HG03139 (cell line): ENCODE measurements at regions not wholly inside any gene's neighbourhood (a gene's known extent, or its start where the extent isn't known, plus 50 kb on each side); places are given as distances from the start of the nearest gene placed in this dataset.

Source experiments
- ATAC-seq: cut with Tn5 transposase; IDR thresholded peaks from one replicate; pipeline ENCODE4 v1.9.1; 2021; ENCODE audit not compliant: unreplicated experiment

- ATAC-seq: no peak
Observed at GRCh38 chr10:35726846-35727245, 84.8 kb upstream of the FZD8 start.

DNA sequence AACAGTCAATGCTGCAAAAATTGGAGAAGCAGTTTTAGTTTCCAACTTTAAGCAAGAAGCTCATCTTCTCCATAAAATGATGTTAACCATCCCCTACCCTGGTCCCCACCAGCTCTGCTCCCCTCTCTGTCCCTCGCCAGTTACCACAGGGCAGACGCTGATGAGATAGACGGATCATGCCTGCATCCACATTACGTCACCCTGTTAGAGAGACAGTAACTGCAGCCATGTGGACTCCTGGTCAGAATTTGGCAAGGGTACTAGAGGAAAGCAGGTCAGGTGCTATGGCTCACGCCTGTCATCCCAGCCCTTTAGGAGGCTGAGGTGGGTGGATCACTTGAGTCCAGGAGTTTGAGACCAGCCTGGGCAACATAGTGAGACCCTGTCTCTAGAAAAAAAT, 81.9 kb upstream of the FZD8 start:
- ATAC-seq: no peak

DNA sequence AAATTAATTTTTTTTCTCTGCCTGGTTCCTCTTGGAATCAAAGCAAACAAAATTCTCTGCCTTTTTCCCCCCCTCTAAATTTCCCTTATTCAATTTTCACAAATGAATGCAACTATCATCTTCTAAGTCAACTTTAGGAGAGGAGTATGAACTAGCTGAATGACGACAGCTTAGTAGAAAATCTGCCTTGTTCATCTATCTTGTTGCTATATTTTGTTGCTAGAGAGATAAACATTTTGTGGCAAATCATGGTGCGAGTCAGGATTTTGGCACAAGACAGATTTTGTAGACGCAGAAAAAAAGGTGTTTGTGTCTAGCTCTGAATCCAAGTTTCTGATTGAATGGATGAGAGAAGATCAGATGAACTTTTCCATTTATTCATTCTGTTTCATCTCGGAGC, 81.0 kb upstream of the FZD8 start:
- ATAC-seq: no peak

- ATAC-seq: no peak
Observed at GRCh38 chr10:35722636-35723035, 80.5 kb upstream of the FZD8 start.

DNA sequence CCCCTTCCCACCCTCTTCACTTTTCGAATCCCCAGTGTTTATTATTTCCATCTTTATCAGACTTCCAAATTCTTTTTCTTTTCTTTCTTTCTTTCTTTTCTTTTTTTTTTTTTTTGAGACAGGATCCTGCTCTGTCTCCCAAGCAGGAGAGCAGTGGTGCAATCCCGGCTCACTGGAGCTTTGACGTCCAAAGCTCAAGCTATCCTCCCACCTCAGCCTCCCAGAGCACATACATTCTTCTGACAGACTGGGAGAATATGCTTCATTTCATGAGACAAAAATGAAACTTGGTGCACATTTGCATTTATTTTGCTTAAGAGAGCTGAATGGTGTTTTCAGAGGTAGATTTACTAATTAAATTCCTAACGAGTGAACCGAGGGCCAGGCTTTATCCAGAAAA, 80.1 kb upstream of the FZD8 start:
- no peak for ATAC-seq

GRCh38 chr10:35720366-35720765, 78.3 kb upstream of the FZD8 start:
- ATAC-seq: no peak

DNA sequence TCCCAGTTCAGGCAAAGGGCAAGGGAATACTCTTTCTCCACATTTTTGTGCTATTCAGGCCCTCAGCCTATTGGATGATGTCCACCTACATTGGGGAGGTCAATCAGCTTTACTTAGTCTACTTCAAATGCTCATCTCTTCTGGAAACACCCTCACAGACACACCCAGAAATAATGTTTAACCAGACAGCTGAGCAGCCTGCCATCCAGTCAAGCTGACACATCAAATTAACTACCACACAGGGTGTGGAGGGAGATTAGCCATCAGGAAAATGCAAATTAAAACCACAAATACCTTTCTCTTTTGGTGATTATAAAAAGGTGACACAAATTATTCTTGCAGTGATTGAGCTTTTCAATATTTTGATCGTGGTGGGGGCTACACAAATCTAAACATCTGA, 74.7 kb upstream of the FZD8 start:
- no peak for ATAC-seq

- ATAC-seq: no peak
Observed at GRCh38 chr10:35712486-35712885, 70.4 kb upstream of the FZD8 start.

DNA sequence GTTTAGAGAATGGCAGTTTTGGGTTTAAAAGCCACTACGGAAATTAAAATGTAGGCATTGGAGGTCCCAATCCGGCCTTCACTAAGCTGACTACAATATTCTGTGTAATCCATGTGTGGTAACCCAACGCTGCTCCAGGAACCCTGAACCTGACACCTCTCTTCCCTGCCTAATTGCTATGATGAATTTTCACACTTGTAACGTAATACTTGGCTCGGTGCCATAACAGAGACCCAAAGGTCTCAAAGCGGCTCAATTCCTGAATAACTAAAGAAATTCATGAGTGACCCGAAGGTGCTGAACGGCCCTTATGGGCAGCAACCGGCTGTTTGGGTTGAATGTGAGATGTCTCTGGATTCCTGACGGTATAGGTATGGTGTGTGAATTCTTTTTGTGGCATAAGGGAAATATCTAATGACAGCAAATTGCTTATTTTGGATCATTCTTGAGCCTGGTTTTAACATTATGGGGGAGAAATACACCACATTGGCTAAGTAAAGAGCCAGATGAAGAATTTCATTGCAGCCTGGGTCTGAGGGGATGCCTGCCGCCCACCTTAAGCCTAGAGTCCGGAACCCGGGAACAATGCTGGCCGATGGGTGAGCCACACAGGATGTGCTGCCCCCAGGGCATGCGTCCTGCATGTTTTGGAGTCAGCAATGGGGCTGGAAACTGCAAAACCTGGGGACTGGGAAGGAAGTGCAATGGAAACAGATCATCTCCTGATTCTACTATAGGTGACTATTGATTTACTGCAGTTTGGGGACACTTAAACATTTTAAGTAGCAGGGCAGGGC, 69.7 kb upstream of the FZD8 start:
- no peak for ATAC-seq

- no peak for ATAC-seq
Observed at GRCh38 chr10:35707642-35708425, 65.7 kb upstream of the FZD8 start.

GRCh38 chr10:35706959-35707358, 64.9 kb upstream of the FZD8 start:
- ATAC-seq: no peak

- ATAC-seq: no peak
Observed at GRCh38 chr10:35705671-35706070, 63.6 kb upstream of the FZD8 start.

DNA sequence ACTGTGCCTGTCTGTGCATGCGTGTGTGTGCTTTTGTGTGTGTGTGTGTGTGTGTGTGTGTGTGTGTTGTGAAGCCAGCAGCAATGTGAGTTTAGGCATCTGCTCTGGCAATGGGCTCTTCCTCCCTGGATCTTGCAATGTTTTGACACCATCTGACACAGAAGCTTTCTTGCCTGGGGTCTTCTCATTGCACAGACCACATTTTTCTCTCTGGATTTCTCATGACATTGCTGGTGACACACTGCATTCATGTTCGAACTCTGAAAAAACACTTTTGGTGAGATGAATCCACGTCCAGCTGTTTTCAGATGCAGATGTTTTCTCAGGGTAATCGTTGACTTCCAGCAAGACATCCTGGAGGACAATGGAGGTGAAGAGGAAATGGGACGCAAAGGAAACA, 63.0 kb upstream of the FZD8 start:
- ATAC-seq: no peak

DNA sequence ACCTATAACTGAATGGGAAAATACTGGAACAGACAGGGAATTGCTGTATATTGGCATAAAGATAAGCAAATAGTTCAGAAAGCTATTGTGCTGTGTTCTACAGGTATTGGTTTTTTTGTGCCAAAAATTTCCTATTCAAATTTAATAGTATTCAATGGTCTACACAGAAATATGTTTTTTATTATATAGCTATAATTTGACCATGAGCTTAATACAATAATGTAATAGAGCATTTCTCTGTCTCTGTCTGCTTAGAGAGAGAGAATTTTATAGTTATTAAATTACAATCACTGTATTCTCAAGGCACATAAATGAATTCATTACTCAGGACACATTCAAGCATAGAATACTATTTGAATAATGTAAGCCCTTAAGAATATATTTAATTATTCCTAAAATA, 62.3 kb upstream of the FZD8 start:
- no peak for ATAC-seq

DNA sequence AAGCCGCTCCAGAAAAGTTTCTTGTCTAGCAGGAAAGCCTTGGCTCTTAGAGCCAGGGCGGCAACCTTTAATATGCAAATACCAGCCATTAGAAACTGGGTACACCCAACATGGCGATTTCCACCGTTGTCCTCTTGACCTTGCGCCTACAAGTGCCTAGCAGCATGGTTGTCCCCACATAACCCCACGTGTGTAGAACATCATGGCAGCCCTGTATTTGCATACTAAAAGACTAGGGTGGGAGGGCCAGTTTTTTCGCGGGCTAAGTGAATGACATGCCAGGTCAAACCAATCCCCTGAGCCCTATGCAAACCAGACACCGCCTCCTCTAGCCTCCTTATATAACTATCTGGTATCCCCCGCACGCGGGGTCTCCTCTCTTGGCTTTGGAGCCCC, 58.4 kb upstream of the FZD8 start:
- no peak for ATAC-seq

DNA sequence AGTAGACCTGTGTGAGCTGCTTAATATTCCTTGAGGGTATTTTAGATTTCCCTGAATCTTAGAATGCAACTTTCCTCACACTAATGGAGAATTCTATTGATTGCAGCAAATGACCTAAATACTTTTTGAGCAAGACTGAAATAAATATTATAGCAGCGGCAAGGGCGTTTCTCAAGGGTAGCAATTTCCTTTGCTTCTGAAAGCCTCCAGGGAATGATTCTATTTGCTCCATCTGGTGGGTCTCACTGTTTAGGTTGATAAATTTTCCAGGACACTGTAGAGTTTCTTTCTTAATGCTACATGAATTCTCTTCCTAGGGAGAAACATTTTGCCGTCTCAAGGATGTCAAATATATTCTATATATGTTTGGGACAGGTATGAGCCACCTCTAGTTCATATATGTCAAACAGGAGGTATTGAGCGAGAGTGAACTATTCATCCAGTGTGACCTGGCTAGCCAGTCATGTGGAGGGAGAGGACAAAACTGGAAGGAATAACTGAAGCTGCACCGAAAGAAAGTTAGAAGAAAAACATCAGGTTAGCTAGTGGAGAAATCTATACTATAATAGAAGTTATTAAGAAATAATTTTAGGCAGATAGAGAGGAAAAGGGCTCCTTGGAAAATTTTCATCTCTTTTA, 57.9 kb upstream of the FZD8 start:
- no peak for ATAC-seq

- no peak for ATAC-seq
Observed at GRCh38 chr10:35696392-35697287, 54.5 kb upstream of the FZD8 start.

- ATAC-seq: no peak
Observed at GRCh38 chr10:35693800-35694199, 51.7 kb upstream of the FZD8 start.
